GM19328 (cell line): ENCODE measurements at regions not wholly inside any gene's neighbourhood (a gene's known extent, or its start where the extent isn't known, plus 50 kb on each side); places are given as distances from the start of the nearest gene placed in this dataset.

ENCODE experiments used
- ATAC-seq: cut with Tn5 transposase; IDR thresholded peaks from one replicate; pipeline ENCODE4 v1.9.1; 2021; ENCODE audit warnings: mild to moderate bottlenecking, moderate library complexity; ENCODE audit not compliant: unreplicated experiment

DNA sequence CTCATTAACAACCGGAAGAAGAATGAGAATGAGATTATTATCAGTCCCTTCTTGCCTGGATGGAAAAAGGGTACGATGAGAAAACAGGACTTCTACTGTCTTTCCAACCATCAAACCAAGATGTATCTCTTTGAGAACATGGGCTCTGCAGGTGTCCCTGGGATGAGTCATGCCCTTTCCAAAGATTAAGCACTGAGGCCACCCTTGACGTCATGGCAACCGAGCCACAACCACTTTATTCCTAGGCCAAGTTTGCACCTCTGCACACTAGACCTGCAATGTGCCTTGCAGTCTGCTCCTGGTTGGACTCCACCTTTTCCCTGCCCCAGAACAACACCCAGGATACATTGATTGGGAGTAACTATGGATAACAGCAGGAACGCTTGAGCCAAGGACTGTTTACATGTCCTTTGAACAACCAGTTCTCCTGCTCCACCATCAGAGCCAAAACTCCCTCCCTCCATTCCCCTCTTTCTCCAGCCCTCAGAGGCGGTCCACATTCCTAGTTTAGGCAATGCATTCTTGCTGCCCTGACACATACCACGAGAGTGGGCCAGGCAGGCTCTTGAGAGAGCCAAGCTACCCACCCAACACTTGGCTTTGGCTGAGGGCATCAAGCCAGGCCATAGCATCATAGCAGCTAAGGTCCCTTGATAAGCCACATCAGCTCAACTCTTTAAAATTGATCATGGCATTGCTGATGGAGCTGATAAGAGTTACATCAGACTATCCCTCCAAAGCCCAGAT lies 310.7 kb downstream of the TNS1 start:
- ATAC-seq, result no peak

DNA sequence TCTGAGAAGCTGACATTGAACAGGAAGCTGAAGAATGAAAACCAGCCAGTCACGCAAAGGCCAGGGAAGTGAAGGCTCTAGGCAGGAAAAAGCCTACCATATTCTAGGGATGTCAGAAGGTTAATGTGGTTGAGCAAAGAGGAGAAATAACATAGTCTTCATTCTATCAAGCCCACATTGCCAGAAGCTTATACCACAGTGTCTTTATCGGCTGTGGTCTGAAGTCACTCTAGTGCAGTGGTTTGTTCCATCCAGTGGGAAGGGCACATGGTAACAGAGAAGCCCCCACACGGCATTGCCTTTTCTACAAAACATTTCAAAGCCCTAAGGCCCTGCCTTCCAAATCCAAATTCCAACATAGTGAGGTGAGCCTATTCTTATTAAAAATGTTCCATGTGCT lies 311.3 kb downstream of the TNS1 start:
- no peak for ATAC-seq

DNA sequence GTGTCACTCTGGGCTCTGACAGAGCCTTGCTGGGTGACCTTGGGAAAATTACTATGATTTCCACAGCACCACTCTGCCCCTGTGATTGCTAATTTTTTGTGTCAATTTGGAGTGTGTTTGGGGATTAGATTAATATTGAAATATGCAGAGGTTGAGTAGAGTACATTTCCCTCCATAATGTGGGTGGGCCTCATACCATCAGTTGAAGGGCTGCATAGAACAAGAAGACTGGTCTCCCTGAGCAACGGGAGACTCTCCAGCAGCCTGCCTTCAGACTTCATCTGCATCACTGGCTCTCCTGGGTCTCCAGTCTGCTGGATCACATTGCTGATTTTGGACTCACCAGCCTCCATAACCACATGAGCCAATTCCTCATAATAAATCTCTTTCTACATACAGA lies 313.7 kb downstream of the TNS1 start:
- ATAC-seq, result no peak

DNA sequence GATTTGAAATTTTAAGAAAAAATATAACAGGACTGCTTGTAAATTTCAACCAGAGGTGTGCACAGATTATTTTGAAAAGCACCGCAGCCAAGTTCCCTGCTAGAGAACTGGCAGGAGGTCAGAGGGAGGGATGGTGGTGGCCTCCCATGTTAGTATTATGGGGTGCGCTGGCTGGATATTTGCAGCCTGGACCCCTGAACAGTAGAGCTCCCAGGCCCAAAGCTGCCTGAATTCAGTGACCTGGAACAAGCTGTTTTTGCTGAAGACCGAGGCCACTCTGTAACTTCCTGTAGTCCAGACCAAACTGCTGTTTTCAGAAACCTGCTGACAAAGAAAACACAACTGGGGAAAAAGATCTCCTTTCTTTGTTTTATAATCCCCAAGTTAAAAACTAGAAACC lies 314.3 kb downstream of the TNS1 start:
- ATAC-seq, result no peak

DNA sequence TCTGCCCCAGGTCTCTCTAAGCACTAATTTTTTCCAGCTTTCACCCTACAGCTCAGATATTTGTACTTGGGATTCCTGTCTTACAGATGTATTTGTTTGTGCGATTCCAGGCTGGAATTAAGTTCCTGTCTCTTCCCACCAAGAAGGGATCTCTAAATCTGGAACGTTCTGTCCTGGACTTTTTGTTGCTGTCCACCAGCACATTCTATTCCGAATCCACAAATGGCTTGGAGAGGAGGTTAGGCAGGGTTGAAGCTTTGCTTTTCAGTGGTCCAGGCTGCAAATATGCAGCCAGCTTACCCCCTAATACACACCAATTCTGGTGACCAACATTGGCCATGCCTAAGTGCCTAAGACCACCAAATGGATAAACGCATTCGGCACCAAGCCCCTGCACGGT lies 315.0 kb downstream of the TNS1 start:
- no peak for ATAC-seq

DNA sequence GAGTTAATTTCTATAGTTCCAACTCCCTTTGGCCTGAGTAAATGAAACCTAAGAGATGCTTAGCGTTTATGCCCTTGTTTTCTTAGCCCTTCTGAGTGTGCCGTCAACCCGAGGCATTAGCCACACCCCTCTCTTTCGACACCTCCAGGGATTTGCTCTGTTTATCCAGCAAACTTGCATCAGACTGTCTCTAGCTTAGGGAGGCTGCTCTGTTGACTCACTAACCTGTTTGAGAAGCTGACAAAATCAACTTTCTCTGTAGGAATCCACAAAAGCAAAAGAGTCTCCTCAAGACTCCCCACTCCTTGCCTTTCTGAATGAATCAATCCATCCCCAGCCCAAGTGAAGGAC lies 317.6 kb downstream of the TNS1 start:
- no peak for ATAC-seq

DNA sequence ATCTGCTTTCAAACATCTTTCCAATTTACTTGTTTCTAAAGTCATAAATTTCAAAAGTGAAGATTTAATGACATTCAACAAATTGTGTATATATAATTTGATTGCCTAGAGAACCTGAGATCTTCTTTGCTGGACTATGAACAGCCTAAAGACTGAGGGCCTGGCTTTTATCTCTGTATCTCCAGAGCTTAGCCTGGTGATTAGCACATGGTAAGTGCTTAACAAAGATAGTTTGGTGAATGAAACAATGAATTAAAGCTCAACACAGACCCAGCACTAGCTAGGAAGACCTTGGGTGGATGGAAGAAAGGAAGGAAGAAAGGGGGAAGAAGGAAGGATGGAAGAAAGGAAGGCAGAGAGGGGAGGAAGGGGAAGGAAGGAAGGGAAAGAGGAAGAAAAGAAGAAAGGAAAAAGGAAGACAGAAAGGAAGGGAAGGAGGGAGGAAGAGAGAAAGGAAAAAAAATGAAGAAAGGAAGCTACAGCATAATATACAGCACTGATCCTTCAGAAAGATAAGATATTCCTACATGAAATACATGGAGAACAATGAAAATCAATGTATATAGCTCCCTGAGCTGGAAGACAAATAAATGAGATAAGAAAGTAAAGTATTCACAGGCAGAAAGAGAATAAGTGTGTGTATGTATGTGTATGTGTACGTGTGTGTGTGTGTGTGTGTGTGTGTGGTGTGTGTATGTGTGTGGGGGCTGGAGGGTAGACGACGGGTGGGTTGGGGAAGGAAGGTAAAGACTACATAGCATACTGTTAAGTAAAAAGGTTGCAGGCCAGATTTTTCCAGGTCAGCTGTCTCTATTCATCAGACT lies 318.2 kb downstream of the TNS1 start:
- ATAC-seq, result no peak

DNA sequence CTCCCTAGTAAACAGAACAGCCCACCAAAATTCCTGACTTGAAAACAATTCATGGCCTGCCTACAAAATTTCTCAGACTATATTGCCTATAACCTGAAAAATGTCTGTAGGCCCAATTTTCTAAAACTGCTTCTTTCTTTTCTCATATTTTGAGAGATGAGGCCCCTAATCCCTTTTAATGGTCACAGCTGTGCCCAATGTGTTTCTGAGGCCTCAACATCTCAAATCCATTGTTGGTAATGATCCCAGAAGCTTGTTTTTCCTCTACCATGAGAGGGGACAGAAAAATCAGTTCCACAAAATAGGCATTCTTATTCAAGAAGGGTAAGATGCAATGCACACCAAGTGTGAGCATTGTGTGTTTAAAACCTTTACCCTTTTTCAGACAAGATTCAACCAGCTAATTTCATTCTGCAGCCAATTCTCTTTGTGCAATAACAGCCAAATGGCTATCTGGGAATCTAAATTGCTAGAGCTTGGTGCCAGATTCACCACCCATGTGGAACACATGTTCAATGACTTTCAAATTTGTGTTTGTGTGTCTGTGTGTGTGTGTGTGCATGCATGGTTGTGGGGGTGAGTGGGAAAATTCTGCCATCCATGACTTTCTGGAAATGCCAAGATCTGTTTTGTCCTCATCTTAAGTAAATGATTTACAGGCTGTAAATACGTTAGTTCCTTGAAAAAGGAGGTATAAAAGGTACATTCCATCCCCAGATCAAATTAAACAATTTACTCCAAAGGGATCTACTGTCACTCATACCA lies 319.5 kb downstream of the TNS1 start:
- ATAC-seq, result no peak

DNA sequence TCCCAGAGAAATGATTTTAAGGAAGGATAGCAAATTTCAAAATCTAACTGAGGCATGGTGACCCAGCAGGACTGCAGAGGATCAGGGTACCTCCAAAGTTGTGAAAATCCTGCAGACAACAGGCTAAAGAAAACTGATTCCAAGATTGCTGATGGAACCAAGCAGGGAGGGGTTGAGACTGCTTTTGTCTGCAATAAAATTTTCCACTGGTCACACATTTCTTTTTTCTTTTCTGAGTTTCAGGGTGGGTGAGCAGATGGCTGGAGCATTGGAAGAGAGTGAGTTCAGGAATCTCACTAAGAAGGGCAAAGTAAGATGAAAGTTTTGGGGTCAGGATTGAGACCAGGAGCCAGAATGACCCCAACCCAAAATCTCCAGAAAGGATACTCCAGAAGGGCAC lies 321.0 kb downstream of the TNS1 start:
- no peak for ATAC-seq

DNA sequence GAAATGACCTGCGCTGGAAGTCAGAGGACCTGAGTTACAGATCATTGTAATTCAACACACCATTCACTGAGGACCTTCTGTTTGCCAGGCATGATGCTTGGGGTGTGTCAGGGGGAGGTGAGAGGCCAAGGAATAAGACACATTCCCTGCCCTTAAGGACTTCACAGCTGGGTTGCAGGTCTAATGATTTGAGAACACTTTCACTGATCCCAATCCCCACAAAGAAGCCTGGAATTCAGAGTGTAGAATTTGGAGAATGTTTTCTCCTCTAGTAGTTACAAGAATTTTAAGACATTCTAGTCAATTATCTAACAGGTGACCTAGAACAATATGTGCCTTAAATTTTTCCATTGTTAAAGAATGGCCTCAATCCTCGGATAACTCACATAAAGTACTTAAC lies 322.4 kb downstream of the TNS1 start:
- no peak for ATAC-seq

DNA sequence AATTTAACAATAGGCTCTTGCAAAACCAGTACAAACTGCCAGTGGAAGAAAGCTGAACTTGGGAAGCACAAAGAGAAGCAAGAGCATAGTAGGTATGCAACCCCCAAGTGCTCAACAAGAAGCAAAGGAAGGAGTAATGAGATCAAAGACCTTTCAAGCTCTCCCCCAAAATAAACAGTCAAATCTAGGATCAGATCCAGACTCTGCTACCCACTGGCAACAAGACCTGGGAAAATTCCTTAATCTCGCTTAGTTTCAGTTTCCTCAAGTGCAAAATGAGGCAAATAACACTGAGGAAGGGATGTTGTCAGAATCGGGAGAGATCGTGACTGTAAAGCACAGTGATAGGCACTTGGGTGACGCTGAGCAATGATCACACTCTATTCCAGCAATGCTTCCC lies 329.2 kb downstream of the TNS1 start:
- ATAC-seq, result no peak

DNA sequence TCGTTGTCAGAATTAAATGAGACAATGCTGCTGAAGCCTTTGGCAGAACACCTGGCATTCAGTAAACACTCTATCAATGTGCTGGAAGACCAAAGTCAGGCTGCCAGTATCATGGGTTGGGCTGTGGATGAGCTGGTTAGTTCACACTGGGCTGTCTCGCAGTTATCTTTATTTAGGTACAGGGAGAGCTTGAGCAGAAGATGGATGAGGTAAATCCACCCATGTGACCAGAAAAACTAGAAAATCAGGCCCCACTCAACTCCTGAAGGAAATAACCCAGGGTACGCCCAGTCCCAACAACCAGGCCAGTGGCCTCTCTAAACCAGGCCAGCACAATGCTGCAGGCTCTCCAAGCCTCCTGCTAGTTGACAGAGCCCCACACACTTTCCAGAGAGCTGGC lies 330.3 kb downstream of the TNS1 start:
- no peak for ATAC-seq

DNA sequence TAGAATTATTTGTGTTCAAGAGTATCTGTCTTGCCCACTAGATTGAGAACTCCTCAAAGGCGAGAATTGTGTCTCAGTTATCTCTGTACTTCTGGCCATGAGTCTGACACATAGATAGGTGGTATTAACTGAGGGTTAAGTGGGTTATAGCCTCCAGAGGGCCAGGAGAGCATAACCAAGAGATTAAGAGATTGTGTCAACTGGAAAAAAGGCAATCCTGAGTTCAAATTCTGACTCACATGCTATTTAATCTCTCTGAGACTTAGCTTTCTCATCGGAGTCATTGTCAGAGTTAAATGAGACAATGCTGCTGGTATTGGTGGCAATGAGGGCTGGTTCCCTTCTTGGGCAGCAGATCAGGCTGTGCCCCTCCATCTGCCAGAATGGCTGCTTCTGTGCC lies 330.9 kb downstream of the TNS1 start:
- no peak for ATAC-seq

DNA sequence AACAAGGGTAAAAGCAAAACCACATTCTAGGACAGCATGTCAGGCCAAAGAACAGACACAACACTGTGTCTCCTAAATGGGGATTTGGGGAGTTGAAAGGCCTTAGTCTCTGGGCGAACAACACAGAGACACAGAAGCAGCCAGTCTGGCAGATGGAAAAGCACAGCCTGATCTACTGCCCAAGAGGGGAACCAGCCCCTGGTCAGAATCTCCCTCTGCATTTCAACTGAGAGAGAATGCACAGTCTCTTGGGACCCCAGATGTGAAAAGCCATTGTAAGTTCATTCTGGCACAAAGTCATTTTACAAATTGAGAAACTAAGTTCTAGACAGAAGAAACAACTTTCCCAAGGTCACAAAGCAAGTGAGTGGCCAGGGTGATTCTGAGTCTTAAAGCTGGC lies 331.7 kb downstream of the TNS1 start:
- no peak for ATAC-seq

DNA sequence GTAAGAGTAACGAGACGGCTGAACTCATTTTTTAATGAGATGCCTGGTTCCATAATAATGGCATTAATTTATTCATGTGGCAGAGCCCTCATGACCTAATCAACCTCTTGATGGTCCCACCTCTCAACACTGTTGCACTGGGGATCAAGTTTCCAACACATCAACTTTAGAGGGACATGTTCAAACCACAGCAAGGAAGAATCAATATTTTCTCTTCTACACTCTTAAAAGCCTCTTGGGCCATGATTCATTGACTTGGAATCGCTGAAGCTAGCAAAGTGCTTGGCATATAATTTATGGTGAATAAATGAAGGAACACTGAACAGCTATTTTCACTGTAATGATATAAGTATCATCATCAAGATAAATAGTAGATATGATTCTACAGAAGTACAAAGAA lies 333.0 kb downstream of the TNS1 start:
- no peak for ATAC-seq

DNA sequence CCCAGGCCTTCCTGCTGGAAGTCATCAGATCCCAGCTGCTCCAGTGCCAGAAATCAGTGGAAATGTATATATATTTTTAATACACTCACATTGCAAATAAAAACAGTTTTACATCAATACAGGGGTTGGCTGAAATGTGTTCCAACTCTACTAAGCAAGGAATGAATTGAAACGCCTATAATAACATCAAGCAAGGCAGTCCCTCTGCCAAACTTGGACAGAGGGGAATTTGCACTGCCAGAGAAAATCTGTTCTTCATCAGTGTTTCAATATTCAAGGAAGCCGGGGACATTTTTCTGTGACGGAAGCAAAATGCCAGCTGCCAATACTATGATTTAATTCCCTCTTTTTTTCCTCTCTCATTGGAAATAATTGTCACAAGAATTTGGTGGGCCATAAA lies 335.3 kb downstream of the TNS1 start:
- ATAC-seq, result no peak

DNA sequence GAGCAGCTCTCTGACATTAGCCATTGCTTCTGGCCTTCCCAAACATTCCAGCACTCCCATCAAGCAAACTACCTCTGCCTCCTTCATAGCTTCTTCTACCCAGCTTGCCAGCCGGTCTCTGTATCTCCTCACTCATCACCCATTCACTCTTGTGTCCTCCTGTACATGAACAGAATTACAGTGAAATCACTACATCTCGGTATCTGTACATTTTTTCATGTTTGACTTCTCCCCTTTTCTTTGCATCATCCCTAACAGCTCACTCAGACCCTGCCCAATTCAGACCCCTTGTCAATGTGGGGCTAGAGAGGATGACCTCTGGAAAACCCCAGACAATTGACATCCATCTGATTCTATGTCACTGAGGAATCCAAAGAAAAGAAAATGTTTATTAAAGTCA lies 335.8 kb downstream of the TNS1 start:
- no peak for ATAC-seq

DNA sequence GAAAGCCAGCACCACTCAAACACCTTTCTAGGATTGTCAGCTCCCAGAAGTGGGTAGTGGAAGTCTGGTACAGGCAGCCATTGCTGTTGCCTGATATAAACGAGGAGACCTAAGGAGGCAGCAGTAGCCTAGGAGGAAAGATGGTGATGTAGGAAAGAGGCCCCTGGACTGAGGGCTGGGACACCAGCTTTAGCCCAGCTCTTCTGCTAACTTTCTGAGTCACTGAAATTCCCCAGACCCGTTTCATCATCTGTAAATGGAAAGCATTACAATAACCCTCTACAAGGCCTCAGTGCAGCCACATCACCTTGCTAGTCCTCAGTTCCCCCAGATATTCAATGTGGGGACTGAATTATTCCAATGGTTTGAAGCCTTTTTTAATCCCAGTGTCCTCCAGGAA lies 336.5 kb downstream of the TNS1 start:
- ATAC-seq, result no peak

DNA sequence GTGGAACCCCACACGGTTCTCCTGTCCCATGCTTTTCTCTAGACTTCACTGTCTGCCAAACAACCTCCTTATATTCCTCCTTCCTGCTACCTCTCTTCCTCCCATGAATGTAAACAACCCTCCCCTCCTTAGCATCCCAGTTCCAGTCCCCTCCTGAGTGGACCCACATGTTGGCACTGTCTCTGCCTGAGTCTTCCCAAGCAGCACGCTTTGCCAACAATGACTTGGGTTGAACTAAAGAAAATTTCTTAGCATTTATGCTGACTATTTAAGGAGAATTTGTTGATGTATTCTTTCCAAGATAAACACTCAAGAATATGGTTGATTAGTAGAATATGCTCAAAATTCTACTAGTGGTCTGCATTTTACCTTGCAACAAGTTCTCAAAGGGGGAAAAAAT lies 338.0 kb downstream of the TNS1 start:
- no peak for ATAC-seq

DNA sequence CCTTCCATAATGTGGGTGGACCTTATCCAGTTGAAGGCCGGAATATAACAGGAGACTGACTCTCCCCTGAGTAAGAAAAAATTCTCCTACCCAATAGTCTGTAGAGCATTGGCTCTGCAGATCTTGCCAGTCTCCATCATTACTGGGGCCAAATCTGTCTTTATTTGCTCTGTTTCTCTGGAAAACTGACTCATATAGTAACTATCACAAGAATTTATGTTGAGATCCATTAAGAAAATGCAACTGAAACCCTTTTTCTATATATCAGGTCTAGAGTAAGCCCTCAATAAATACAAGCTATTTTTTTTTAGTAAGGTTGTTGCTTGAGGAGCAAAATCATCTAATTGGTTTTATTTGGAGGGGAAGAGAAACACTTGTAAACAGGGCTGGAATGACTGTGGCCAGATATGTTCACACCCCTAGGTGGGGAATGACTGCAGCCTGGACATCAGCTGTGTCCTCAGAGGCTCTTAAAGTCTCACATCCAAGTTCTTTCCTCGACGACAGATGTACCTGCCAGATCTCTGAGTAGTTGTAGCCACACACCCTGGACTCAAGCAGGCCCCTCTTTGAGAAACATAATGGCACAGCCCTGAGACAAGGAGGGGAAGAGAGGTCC lies 339.7 kb downstream of the TNS1 start:
- ATAC-seq, result no peak

DNA sequence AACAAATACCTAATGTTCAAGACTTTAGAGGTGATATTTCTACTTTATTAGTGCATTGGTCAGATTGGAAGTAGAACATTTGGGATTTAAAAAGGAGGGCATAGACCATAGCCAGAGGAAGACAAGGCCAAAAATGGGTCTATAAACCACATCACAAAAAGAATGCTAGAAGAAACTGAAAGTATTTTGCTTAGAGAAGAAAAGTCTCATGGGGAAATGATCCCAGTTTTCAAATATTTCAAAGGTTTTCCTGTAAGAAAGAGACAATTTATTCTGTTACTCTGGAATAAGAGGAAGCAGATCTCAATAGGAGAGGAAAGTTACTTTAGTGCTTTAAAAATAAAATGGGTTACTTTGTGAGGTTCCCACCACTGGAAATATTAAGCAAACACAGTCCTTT lies 341.4 kb downstream of the TNS1 start:
- no peak for ATAC-seq

DNA sequence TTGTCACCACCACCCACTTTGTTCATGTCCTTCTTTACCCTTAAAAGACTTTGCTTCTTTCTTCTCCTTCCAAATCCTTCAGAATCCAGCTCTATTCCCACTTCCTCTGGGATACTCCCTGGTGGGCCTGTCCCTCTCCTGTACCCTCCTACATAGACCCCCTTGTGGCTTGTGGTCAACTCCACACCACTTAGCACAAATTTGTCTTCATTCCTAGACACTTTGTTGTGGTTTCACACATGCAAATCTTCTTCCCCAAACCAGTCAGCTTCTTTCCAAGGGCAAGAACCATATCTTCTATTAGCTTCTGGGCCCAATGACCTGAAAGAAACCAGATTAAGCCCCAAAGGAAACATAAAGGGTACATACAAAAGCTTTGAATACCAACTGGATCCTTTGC lies 342.4 kb downstream of the TNS1 start:
- ATAC-seq, result no peak
